H1 (cell line): ENCODE measurements at regions not wholly inside any gene's neighbourhood (a gene's known extent, or its start where the extent isn't known, plus 50 kb on each side); places are given as distances from the start of the nearest gene placed in this dataset.

Experiments
- CTCF ChIA-PET: fragments of 300-600 bp; sonication (Branson Sonifier 250); formaldehyde crosslinking; loops from one replicate; lab custom pipeline; 2021; ENCODE audit not compliant: partially characterized antibody; lab: Charles Lee
- POLR2A ChIA-PET: fragments of 300-600 bp; sonication (Branson Sonifier 250); formaldehyde crosslinking; loops from one replicate; lab custom pipeline; 2021; ENCODE audit warnings: inconsistent platforms; ENCODE audit not compliant: partially characterized antibody; lab: Charles Lee
- DNase-seq, 2 experiments: peaks; one replicate each; pipeline versions ENCODE4 v3.0.0 to v3.0.0-alpha.2; 2010 to 2022; ENCODE audit warnings: low spot score in 2 of 2, low read depth in 1 of 2, mixed read lengths in 1 of 2
- FAIRE-seq: peaks from 2 replicates; lab custom pipeline; 2011; peaks lifted over from hg19 to GRCh38; lab: Jason Lieb, UNC
- H2AFZ ChIP-seq: 2 replicates; pipeline ENCODE4 v1.8.1; 2012; ENCODE audit warnings: low read length, inconsistent platforms
- H2AK5ac ChIP-seq: 2 replicates; pipeline ENCODE4 v1.6.1; 2013; ENCODE audit warnings: low read depth, low read length
- H2BK120ac ChIP-seq: replicated peaks from 2 replicates; pipeline ENCODE3; 2013; ENCODE audit warnings: low read depth, low read length, inconsistent platforms
- H2BK12ac ChIP-seq: 2 replicates; pipeline ENCODE4 v1.6.1; 2013; ENCODE audit warnings: low read depth, low read length
- H2BK15ac ChIP-seq: 2 replicates; pipeline ENCODE4 v1.6.1; 2013; ENCODE audit warnings: low read length
- H2BK20ac ChIP-seq: 2 replicates; pipeline ENCODE4 v1.6.1; 2013; ENCODE audit warnings: low read length
- H2BK5ac ChIP-seq: 2 replicates; pipeline ENCODE4 v1.6.1; 2013; ENCODE audit warnings: low read depth, low read length
- H3K14ac ChIP-seq: 2 replicates; pipeline ENCODE4 v1.6.1; 2013; ENCODE audit warnings: inconsistent platforms; ENCODE audit not compliant: insufficient read length
- H3K18ac ChIP-seq: 2 replicates; pipeline ENCODE4 v1.6.1; 2013; ENCODE audit warnings: low read length; ENCODE audit errors: extremely low read depth
- H3K23ac ChIP-seq: 2 replicates; pipeline ENCODE4 v1.6.1; 2013; ENCODE audit warnings: inconsistent platforms; ENCODE audit not compliant: insufficient read length
- H3K23me2 ChIP-seq: 2 replicates; pipeline ENCODE4 v1.6.1; 2013; ENCODE audit warnings: low read depth, low read length
- H3K27ac ChIP-seq: 2 replicates; pipeline ENCODE4 v1.6.1; 2011; ENCODE audit warnings: low read depth, low read length, inconsistent platforms
- H3K27me3 ChIP-seq, 4 experiments: replicated peaks in 1 of 4; 1 replicate in 1 of 4; 2 replicates in 3 of 4; pipeline versions ENCODE4 v1.6.1 to v1.8.1; 2011 to 2013; ENCODE audit warnings: low read length in 3 of 4, mild to moderate bottlenecking in 3 of 4, inconsistent platforms in 2 of 4, mixed read lengths in 2 of 4, moderate library complexity in 1 of 4; ENCODE audit not compliant: control insufficient read depth in 3 of 4, insufficient read depth in 3 of 4; ENCODE audit errors: extremely low read depth in 1 of 4
- H3K36me3 ChIP-seq, 4 experiments: 2 replicates each; pipeline versions ENCODE4 v1.6.1 to v1.8.1; 2011 to 2013; ENCODE audit warnings: mild to moderate bottlenecking in 4 of 4, low read length in 3 of 4, moderate library complexity in 2 of 4, control low read depth in 1 of 4, inconsistent platforms in 1 of 4; ENCODE audit not compliant: insufficient read depth in 4 of 4, control insufficient read depth in 2 of 4
- H3K4ac ChIP-seq: replicated peaks from 2 replicates; pipeline ENCODE3; 2013; ENCODE audit warnings: low read length, low read depth, mixed read lengths, inconsistent platforms; ENCODE audit not compliant: insufficient read length
- H3K4me1 ChIP-seq, 4 experiments: replicated peaks in 1 of 4; 1 replicate in 1 of 4; 2 replicates in 3 of 4; pipeline versions ENCODE4 v1.6.1 to v1.8.1; 2011 to 2013; ENCODE audit warnings: low read length in 3 of 4, inconsistent platforms in 2 of 4, mixed read lengths in 1 of 4; ENCODE audit not compliant: insufficient read depth in 4 of 4, control insufficient read depth in 3 of 4
- H3K4me2 ChIP-seq, 2 experiments: 2 replicates each; pipeline versions ENCODE4 v1.6.1 to v1.8.1; 2011 to 2013; ENCODE audit warnings: low read depth in 2 of 2, low read length in 2 of 2, control low read depth in 1 of 2, inconsistent platforms in 1 of 2, mild to moderate bottlenecking in 1 of 2; ENCODE audit not compliant: insufficient read depth in 1 of 2
- H3K4me3 ChIP-seq, 4 experiments: fragments of 200-600, 300-600 bp in 1 of 4; sonication (generic), shearing (Covaris generic), sonication (Bioruptor Twin) in 1 of 4; 2 replicates each; pipeline versions ENCODE4 v1.5.1 to v1.8.1; 2011 to 2016; ENCODE audit warnings: low read length in 4 of 4, low read depth in 3 of 4, control low read depth in 2 of 4, inconsistent platforms in 2 of 4, mild to moderate bottlenecking in 2 of 4, mixed read lengths in 1 of 4, moderate library complexity in 1 of 4; ENCODE audit not compliant: insufficient read depth in 2 of 4; ENCODE audit errors: extremely low read depth in 1 of 4
- H3K56ac ChIP-seq: replicated peaks from 2 replicates; pipeline ENCODE3; 2013; ENCODE audit warnings: low read depth, mild to moderate bottlenecking, mixed read lengths, low read length, inconsistent platforms; ENCODE audit not compliant: insufficient read length
- H3K79me1 ChIP-seq: 2 replicates; pipeline ENCODE4 v1.6.1; 2013; ENCODE audit warnings: low read depth, low read length, control low read depth
- H3K79me2 ChIP-seq, 2 experiments: 2 replicates each; pipeline versions ENCODE4 v1.6.1 to v1.8.1; 2012 to 2013; ENCODE audit warnings: low read length in 2 of 2, mild to moderate bottlenecking in 2 of 2, inconsistent platforms in 1 of 2; ENCODE audit not compliant: insufficient read depth in 2 of 2, control insufficient read depth in 1 of 2
- H3K9ac ChIP-seq, 4 experiments: replicated peaks in 1 of 4; 1 replicate in 1 of 4; 2 replicates in 3 of 4; pipeline versions ENCODE4 v1.6.1 to v1.8.1; 2011 to 2013; ENCODE audit warnings: low read depth in 3 of 4, low read length in 3 of 4, control low read depth in 2 of 4, mild to moderate bottlenecking in 2 of 4, moderate library complexity in 2 of 4, inconsistent platforms in 1 of 4; ENCODE audit errors: extremely low read depth in 1 of 4
- H3K9me3 ChIP-seq, 2 experiments: 2 replicates each; pipeline versions ENCODE4 v1.6.1 to v1.8.1; 2012 to 2013; ENCODE audit warnings: mild to moderate bottlenecking in 2 of 2, moderate library complexity in 2 of 2, control low read depth in 1 of 2, inconsistent platforms in 1 of 2, low read depth in 1 of 2, low read length in 1 of 2, mixed read lengths in 1 of 2; ENCODE audit not compliant: insufficient read depth in 2 of 2
- H4K20me1 ChIP-seq, 2 experiments: replicated peaks in 1 of 2; 2 replicates each; pipeline versions ENCODE3 to v1.8.1; 2011 to 2013; ENCODE audit warnings: inconsistent platforms in 2 of 2, low read length in 2 of 2, mild to moderate bottlenecking in 1 of 2; ENCODE audit not compliant: insufficient read depth in 2 of 2, control insufficient read depth in 1 of 2
- H4K5ac ChIP-seq: 2 replicates; pipeline ENCODE4 v1.6.1; 2013; ENCODE audit warnings: low read length, low read depth, mixed read lengths, inconsistent platforms; ENCODE audit not compliant: insufficient read length
- H4K8ac ChIP-seq: 2 replicates; pipeline ENCODE4 v1.8.0; 2013; ENCODE audit warnings: mild to moderate bottlenecking, moderate library complexity, low read length, inconsistent platforms; ENCODE audit not compliant: insufficient read depth; ENCODE audit errors: extremely low read depth
- H4K91ac ChIP-seq: replicated peaks from 2 replicates; pipeline ENCODE3; 2013; ENCODE audit warnings: low read length, mixed read lengths, inconsistent platforms; ENCODE audit not compliant: insufficient read length
- ZNF274 ChIP-seq: IDR thresholded peaks from 2 replicates; pipeline ENCODE4 v1.7.0; 2012; ENCODE audit warnings: low read length, borderline replicate concordance; ENCODE audit errors: extremely low read depth
- WGBS, 2 experiments: shearing (Covaris generic) in 1 of 2; methylation state at CpG; one replicate each; pipeline versions ENCODE4 v1.1.6 to v1.1.7; 2013 to 2015; ENCODE audit warnings: low lambda C conversion rate in 2 of 2, mixed read lengths in 2 of 2, inconsistent platforms in 1 of 2, low coverage in 1 of 2, missing lambda C conversion rate in 1 of 2; ENCODE audit not compliant: insufficient replicate concordance in 2 of 2, insufficient coverage in 1 of 2, insufficient read length in 1 of 2; ENCODE audit errors: extremely low coverage in 1 of 2, missing lambda C conversion rate in 1 of 2; 5-methylcytosine and 5-hydroxymethylcytosine counted together
- TF ChIP-seq, protein P1 (sequence below): IDR thresholded peaks from 2 replicates; pipeline ENCODE4 v1.6.1; 2011; ENCODE audit warnings: low read length, improper control_type of control experiment

- Histone ChIP-seq H3K18ac (no peak overlapping the region), H3K4me1 (no peaks in the 10 kb centered on the region), H4K8ac (no peak overlapping the region), H3K36me3 (no peaks in the 10 kb centered on the region), H2AFZ (no peak overlapping the region), H2BK120ac (no peak overlapping the region), H2BK20ac (no peak overlapping the region), H3K27ac (no peak overlapping the region), H3K27me3 (no peaks in the 10 kb centered on the region), H2BK5ac (no peak overlapping the region), H3K4me3 (no peak overlapping the region), H4K20me1 (no peaks in the 10 kb centered on the region), H3K23me2 (no peaks in the 10 kb centered on the region), H4K91ac (no peak overlapping the region), H4K5ac (no peak overlapping the region), H3K79me2 (no peaks in the 10 kb centered on the region), H2BK12ac (no peak overlapping the region), H3K9ac (no peak overlapping the region), H3K4me2 (no peak overlapping the region), H3K4ac (no peak overlapping the region), H3K56ac (no peak overlapping the region), H3K23ac (no peak overlapping the region), H2AK5ac (no peak overlapping the region), H2BK15ac (no peak overlapping the region), H3K9me3 (no peaks in the 10 kb centered on the region), H3K79me1 (no peaks in the 10 kb centered on the region), H3K14ac (no peak overlapping the region)
- DNase-seq (no peak), FAIRE-seq (no peak)
- ChIA-PET POLR2A (no interaction called here), CTCF (no interaction called here)
- 84% methylated on average over 3 of the region's 3 CpGs; no CpG with 5 or more reads in 1 of the 2 experiments for WGBS, 2 experiments
- no peak for TF ChIP-seq ZNF274
- TF ChIP-seq, protein P1, sequence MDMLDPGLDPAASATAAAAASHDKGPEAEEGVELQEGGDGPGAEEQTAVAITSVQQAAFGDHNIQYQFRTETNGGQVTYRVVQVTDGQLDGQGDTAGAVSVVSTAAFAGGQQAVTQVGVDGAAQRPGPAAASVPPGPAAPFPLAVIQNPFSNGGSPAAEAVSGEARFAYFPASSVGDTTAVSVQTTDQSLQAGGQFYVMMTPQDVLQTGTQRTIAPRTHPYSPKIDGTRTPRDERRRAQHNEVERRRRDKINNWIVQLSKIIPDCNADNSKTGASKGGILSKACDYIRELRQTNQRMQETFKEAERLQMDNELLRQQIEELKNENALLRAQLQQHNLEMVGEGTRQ: no peak
These were observed 596.4 kb downstream of the PCDH18 start for GRCh38 chr4:136935871-136936270.
